ENCODE measurements at regions not wholly inside any gene's neighbourhood (a gene's known extent, or its start where the extent isn't known, plus 50 kb on each side); places are given as distances from the start of the nearest gene placed in this dataset.

GRCh38 chr5:29113516-29113915 is 2075.1 kb upstream of the CDH9 start:
- no peak for DNase-seq

- DNase-seq, result no peak
Observed at GRCh38 chr5:29099585-29099984, 2061.2 kb upstream of the CDH9 start.

GRCh38 chr5:29089591-29090130 is 2051.3 kb upstream of the CDH9 start:
- no peak for DNase-seq

GRCh38 chr5:29085142-29085541 is 2046.8 kb upstream of the CDH9 start:
- DNase-seq, result no peak

- no peak for DNase-seq
Observed at GRCh38 chr5:29079771-29080170, 2041.4 kb upstream of the CDH9 start.

GRCh38 chr5:29077451-29077850 is 2039.1 kb upstream of the CDH9 start:
- DNase-seq, result no peak

GRCh38 chr5:29069104-29069402 is 2030.7 kb upstream of the CDH9 start:
- no peak for DNase-seq

- no peak for DNase-seq
Observed at GRCh38 chr5:29061381-29061780, 2023.0 kb upstream of the CDH9 start.

GRCh38 chr5:29054694-29055093 is 2016.3 kb upstream of the CDH9 start:
- DNase-seq, result no peak

- no peak for DNase-seq
Observed at GRCh38 chr5:29054282-29054681, 2015.9 kb upstream of the CDH9 start.

- no peak for DNase-seq
Observed at GRCh38 chr5:29051509-29051908, 2013.1 kb upstream of the CDH9 start.

- no peak for DNase-seq
Observed at GRCh38 chr5:29042152-29042551, 2003.8 kb upstream of the CDH9 start.

GRCh38 chr5:29040404-29040803 is 2002.0 kb upstream of the CDH9 start:
- DNase-seq, result no peak

- DNase-seq, result no peak
Observed at GRCh38 chr5:29039994-29040393, 2001.6 kb upstream of the CDH9 start.

- DNase-seq, result no peak
Observed at GRCh38 chr5:29037716-29038115, 1999.3 kb upstream of the CDH9 start.

- DNase-seq, result no peak
Observed at GRCh38 chr5:29024052-29024451, 1985.7 kb upstream of the CDH9 start.

GRCh38 chr5:29023541-29023940 is 1985.2 kb upstream of the CDH9 start:
- DNase-seq, result no peak

GRCh38 chr5:29017501-29017900 is 1979.1 kb upstream of the CDH9 start:
- DNase-seq, result no peak

GRCh38 chr5:29016067-29016466 is 1977.7 kb upstream of the CDH9 start:
- DNase-seq, result no peak

GRCh38 chr5:29015523-29015922 is 1977.1 kb upstream of the CDH9 start:
- no peak for DNase-seq

- DNase-seq, result no peak
Observed at GRCh38 chr5:29005386-29005785, 1967.0 kb upstream of the CDH9 start.

GRCh38 chr5:29002481-29002880 is 1964.1 kb upstream of the CDH9 start:
- no peak for DNase-seq

GRCh38 chr5:29001666-29002065 is 1963.3 kb upstream of the CDH9 start:
- no peak for DNase-seq

- DNase-seq, result no peak
Observed at GRCh38 chr5:28984639-28985038, 1946.3 kb upstream of the CDH9 start.

GRCh38 chr5:28975508-28975907 is 1937.1 kb upstream of the CDH9 start:
- no peak for DNase-seq

- no peak for DNase-seq
Observed at GRCh38 chr5:28967848-28968247, 1929.5 kb upstream of the CDH9 start.
